Fibroblast of pulmonary artery (primary cell): ENCODE measurements at regions not wholly inside any gene's neighbourhood (a gene's known extent, or its start where the extent isn't known, plus 50 kb on each side); places are given as distances from the start of the nearest gene placed in this dataset.
A peak's percentile ranks its signal among the peaks of the same experiment; 100 is the strongest.

Experiments
- DNase-seq: peaks from one replicate; pipeline ENCODE4 v3.0.0-alpha.2; 2010; ENCODE audit warnings: low read depth
- H3K4me3 ChIP-seq: replicated peaks from 2 replicates; pipeline ENCODE4 v1.5.1; 2011; ENCODE audit warnings: low read depth, mild to moderate bottlenecking, control low read depth, low read length, moderate library complexity
- TF ChIP-seq, protein P1 (sequence below): IDR thresholded peaks from 2 replicates; pipeline ENCODE4 v1.5.1; 2011; ENCODE audit warnings: mild to moderate bottlenecking, control low read depth, low read length, inconsistent platforms; ENCODE audit errors: missing control alignments

- TF ChIP-seq, protein P1, sequence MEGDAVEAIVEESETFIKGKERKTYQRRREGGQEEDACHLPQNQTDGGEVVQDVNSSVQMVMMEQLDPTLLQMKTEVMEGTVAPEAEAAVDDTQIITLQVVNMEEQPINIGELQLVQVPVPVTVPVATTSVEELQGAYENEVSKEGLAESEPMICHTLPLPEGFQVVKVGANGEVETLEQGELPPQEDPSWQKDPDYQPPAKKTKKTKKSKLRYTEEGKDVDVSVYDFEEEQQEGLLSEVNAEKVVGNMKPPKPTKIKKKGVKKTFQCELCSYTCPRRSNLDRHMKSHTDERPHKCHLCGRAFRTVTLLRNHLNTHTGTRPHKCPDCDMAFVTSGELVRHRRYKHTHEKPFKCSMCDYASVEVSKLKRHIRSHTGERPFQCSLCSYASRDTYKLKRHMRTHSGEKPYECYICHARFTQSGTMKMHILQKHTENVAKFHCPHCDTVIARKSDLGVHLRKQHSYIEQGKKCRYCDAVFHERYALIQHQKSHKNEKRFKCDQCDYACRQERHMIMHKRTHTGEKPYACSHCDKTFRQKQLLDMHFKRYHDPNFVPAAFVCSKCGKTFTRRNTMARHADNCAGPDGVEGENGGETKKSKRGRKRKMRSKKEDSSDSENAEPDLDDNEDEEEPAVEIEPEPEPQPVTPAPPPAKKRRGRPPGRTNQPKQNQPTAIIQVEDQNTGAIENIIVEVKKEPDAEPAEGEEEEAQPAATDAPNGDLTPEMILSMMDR: no peak
- peak; percentile 88 for DNase-seq
- no peak overlapping the region for H3K4me3 ChIP-seq
Observed at GRCh38 chr3:107962946-107963345, 127.9 kb downstream of the CD47 start.

DNA sequence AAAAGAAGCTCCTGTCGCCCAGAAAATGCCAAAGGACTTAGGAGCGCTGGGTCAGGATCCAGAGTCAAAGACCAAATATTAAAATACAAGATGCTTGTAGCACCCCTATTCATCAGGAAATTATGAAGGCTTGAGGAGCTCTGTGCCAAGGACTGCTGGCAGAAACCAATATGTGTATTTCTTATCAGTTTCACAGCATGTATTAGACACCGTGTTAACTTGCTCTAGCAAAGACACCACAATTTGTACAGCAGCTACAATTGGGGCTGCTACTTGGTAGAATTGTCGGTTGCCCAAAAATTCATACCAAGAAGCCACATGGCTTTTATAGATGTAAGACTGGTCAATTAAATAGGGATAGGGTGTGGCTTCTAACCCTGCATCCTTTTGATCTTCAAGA, 128.8 kb downstream of the CD47 start:
- DNase-seq: no peak
- TF ChIP-seq, protein P1: no peak
- no peak overlapping the region for H3K4me3 ChIP-seq

DNA sequence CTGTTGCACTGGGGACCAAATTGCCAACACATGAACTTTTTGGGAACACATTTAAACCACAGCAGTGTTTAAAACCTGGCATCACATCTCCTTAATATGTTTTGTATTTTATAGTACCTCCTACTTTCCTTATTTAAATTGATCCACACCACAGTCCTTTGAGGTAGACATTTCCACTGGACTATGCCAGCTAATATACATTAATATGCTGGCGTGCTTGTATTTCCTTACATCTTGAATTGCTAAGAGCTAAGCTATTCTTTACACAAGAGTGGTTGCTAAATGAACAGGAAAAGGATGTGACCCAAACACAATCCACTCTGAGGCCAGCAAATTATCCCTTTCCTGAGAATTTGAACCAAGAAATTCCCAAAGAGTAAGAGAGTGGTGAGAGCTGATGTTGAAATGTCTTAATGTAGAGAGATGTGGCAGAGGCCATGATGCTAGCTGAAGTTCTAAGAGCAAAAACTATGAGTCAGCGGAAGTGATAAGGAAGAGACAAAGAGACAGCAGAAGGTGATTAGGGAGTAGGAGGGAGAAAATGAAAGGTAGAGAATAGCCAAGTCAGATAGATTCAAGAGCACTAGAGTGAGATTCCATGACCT, 131.2 kb downstream of the CD47 start:
- no peak overlapping the region for H3K4me3 ChIP-seq
- peak; percentile 96 for DNase-seq
- TF ChIP-seq, protein P1: no peak

- H3K4me3 ChIP-seq: peak overlapping the region; percentile 41
- DNase-seq: peak; percentile 65
- TF ChIP-seq, protein P1: no peak
Observed at GRCh38 chr3:107958146-107958545, 132.7 kb downstream of the CD47 start.

DNA sequence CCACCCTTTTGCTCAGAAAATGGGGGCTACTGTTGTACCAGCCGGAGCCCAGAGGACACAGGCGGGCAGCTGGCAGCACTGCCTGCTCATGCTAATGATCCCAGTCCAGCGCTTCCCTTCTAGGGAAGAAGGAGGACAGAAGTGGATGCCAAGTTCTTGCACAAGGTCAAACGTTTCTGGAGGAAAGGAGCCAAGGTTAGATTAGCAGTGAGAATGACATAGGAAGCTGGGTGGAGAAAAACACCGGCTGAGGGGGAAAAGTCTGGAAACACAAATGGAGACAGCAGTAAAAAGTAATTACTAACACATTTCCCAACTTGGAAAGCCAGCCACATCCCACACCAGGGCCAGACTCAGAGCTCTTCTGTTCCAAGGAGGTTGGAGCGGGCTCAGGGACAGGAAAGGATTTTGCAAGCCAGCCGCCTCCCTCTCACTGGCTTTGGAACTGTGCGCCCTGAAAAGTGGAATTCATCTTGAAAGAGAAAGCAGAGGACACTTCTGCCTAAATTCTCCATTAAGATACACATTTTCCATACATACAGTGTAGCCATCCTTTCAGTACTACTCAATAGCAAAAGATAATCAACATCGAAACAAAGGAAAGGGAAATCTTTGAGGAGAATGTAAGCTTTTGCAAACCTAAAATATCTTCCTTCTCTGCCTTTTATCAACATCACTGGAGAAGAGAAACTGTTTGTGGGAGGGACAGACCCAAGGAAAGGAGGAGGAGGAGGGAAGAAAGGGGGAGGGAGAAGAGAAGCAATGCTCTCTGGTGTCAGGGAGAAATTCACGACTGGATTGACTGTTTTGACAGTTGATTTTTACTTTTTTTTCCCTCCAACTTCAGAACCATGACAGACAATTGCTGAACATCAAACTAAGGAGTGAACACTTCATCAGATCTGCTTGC, 133.6 kb downstream of the CD47 start:
- TF ChIP-seq, protein P1: no peak
- DNase-seq: peak; percentile 98
- H3K4me3 ChIP-seq: peak overlapping the region; percentile 41

DNA sequence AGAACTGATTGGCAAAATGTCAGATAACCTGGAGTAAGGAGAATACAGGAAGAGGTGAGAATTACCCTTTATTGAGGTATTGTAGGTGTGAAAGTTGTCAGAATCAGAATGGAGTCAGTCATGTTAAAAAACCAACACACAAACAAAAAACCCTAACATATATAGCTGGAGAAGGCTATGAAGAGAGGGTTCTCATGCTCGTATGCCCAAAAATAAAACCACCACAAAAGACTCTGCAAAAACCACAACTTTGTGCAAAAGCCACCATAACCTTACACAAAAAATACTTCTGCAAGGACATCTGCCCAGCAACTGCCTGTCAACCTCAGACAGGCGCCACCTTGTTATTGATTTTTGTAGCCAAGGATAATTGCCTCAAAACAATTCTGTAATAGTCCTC, 136.0 kb downstream of the CD47 start:
- H3K4me3 ChIP-seq: no peak overlapping the region
- no peak for DNase-seq
- TF ChIP-seq, protein P1: no peak
